ENCODE measurements at regions not wholly inside any gene's neighbourhood (a gene's known extent, or its start where the extent isn't known, plus 50 kb on each side); places are given as distances from the start of the nearest gene placed in this dataset.

DNA sequence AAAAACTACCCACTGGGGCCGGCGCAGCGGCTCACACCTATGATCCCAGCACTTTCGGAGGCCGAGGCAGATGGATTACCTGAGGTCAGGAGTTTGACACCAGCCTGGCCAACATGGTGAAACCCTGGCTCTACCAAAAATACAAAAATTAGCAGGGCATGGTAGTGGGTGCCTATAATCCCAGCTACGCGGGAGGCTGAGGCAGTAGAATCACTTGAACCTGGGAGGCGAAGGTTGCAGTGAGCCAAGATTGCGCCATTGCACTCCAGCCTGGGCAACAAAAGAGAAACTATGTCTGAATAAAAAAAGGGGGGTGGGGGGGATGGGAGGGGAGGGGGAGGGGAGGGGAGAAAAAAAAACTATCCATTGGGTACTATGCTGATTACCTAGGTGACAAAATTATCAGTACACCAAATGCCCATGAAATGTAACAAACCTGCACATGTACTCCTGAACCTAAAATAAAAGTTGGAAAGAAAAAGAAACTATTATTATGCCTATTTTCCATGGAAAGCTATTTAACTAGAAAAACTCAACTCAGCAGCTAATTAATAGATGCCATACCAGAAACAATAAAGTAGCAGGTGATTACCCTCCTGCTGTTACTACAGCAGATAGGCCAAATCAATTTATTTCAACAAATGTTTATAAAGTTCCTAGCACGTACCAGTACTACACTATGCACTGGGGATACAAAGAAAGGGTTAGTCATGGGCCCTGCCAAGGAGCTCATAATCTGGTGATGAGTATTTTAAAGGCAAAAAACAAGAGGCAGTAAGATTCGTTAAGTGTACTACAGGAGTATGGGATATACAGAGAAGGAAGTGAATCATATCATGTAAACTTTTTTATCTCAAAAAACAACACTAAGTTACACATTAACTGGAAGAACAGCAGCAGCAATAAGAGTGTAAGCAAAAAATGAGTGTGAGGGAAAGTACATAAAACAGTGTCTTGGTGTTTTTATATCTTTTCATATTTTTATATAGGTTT is 112.8 kb upstream of the SLC39A10 start:
- TF ChIP-seq POLR2A (IDR thresholded peaks at IDR 0.05; ENCODE audit: low read depth, low read length): no peak
- TF ChIP-seq POLR2AphosphoS5 (IDR thresholded peaks at IDR 0.05; ENCODE audit: low read depth, low read length): no peak

All from GM12892 (cell line).